GM23338 (cell line): ENCODE measurements at regions not wholly inside any gene's neighbourhood (a gene's known extent, or its start where the extent isn't known, plus 50 kb on each side); places are given as distances from the start of the nearest gene placed in this dataset.

Source experiments
- ATAC-seq: fragments of 200-7000 bp; cut with Tn5 transposase; 3 replicates; pipeline ENCODE4 v1.9.1; 2020
- DNase-seq: peaks from one replicate; pipeline ENCODE4 v3.0.0-alpha.2; 2015; ENCODE audit warnings: low spot score
- H2AFZ ChIP-seq: fragments of 200-600 bp; sonication (generic); 2 replicates; pipeline ENCODE4 v1.8.0; 2016; ENCODE audit warnings: antibody characterized with exemption, mild to moderate bottlenecking, moderate library complexity
- H3F3A ChIP-seq: fragments of 200-600 bp; sonication (generic); replicated peaks from 2 replicates; pipeline ENCODE4 v1.8.0; 2017; ENCODE audit warnings: antibody characterized with exemption, mixed run types, low read depth
- H3K27ac ChIP-seq: fragments of 200-600 bp; sonication (generic); 2 replicates; pipeline ENCODE4 v1.6.1; 2016; ENCODE audit warnings: low read depth
- H3K27me3 ChIP-seq: fragments of 200-600 bp; sonication (generic); 2 replicates; pipeline ENCODE4 v1.8.0; 2016; ENCODE audit warnings: mild to moderate bottlenecking, mixed run types, moderate library complexity; ENCODE audit not compliant: insufficient read depth
- H3K36me3 ChIP-seq: fragments of 200-600 bp; sonication (generic); 2 replicates; pipeline ENCODE4 v1.8.0; 2016; ENCODE audit warnings: mild to moderate bottlenecking; ENCODE audit not compliant: insufficient read depth
- H3K4me1 ChIP-seq: fragments of 200-600 bp; sonication (generic); 2 replicates; pipeline ENCODE4 v1.8.0; 2016; ENCODE audit warnings: mild to moderate bottlenecking, moderate library complexity; ENCODE audit not compliant: insufficient read depth
- H3K4me2 ChIP-seq: fragments of 200-600 bp; sonication (generic); 2 replicates; pipeline ENCODE4 v1.7.1; 2017; ENCODE audit warnings: mixed run types
- H3K4me3 ChIP-seq: fragments of 200-600 bp; sonication (generic); 2 replicates; pipeline ENCODE4 v1.6.1; 2016; ENCODE audit warnings: mixed run types
- H3K79me2 ChIP-seq: fragments of 200-600 bp; sonication (generic); replicated peaks from 2 replicates; pipeline ENCODE4 v1.8.0; 2017; ENCODE audit warnings: mild to moderate bottlenecking; ENCODE audit not compliant: insufficient read depth
- H3K9me2 ChIP-seq: fragments of 200-600 bp; sonication (generic); 2 replicates; pipeline ENCODE4 v1.8.0; 2017; ENCODE audit not compliant: insufficient read depth
- H4K20me1 ChIP-seq: fragments of 200-600 bp; sonication (generic); replicated peaks from 2 replicates; pipeline ENCODE4 v1.8.0; 2017; ENCODE audit warnings: mild to moderate bottlenecking; ENCODE audit not compliant: insufficient read depth
- H3K27ac Mint-ChIP-seq: 2 replicates; pipeline ENCODE4 v1.8.0; 2020; ENCODE audit warnings: inconsistent platforms, mild to moderate bottlenecking, moderate library complexity, mixed read lengths
- H3K27me3 Mint-ChIP-seq: 3 replicates; pipeline ENCODE4 v1.8.0; 2022; ENCODE audit warnings: low read depth, mild to moderate bottlenecking, moderate library complexity, mixed read lengths, inconsistent platforms; ENCODE audit not compliant: insufficient read depth, poor library complexity
- H3K36me3 Mint-ChIP-seq: 3 replicates; pipeline ENCODE4 v1.8.0; 2021; ENCODE audit warnings: low read depth, mild to moderate bottlenecking, inconsistent platforms, moderate library complexity, mixed read lengths
- H3K4me1 Mint-ChIP-seq: 3 replicates; pipeline ENCODE4 v1.8.0; 2020; ENCODE audit warnings: mild to moderate bottlenecking, inconsistent platforms, mixed read lengths
- H3K4me3 Mint-ChIP-seq: 3 replicates; pipeline ENCODE4 v1.8.0; 2021; ENCODE audit warnings: moderate library complexity, mild to moderate bottlenecking, inconsistent platforms, mixed read lengths
- H3K9me3 Mint-ChIP-seq: 3 replicates; pipeline ENCODE4 v1.8.0; 2020; ENCODE audit warnings: moderate library complexity, mild to moderate bottlenecking, inconsistent platforms, mixed read lengths
- CREB1 ChIP-seq: fragments of 250-450 bp; sonication (Bioruptor Pico); IDR thresholded peaks from 2 replicates; pipeline ENCODE4 v1.5.0; 2020; ENCODE audit warnings: low read depth, mild to moderate bottlenecking, moderate library complexity
- CTCF ChIP-seq, 2 experiments: fragments of 200-600 bp in 1 of 2; sonication (generic) in 1 of 2; conservative IDR thresholded peaks; 2 replicates each; pipeline versions ENCODE4 v1.5.1 to v1.6.1; 2016 to 2017; ENCODE audit warnings: antibody characterized with exemption in 2 of 2, low read depth in 2 of 2, mild to moderate bottlenecking in 2 of 2, moderate library complexity in 1 of 2
- ETS1 ChIP-seq: IDR thresholded peaks from 2 replicates; pipeline ENCODE4 v1.6.1; 2016; ENCODE audit warnings: antibody characterized with exemption
- EZH2 ChIP-seq: fragments of 200-600 bp; sonication (generic); IDR thresholded peaks from one replicate; pipeline ENCODE4 v1.8.0; 2017; ENCODE audit warnings: antibody characterized with exemption, mild to moderate bottlenecking, low read depth; ENCODE audit not compliant: unreplicated experiment
- EZH2phosphoT487 ChIP-seq: fragments of 200-600 bp; sonication (generic); IDR thresholded peaks from one replicate; pipeline ENCODE4 v1.8.1; 2018; ENCODE audit warnings: antibody characterized with exemption; ENCODE audit not compliant: unreplicated experiment
- JUNB ChIP-seq: IDR thresholded peaks from one replicate; pipeline ENCODE4 v1.6.1; 2016; ENCODE audit warnings: antibody characterized with exemption; ENCODE audit not compliant: unreplicated experiment
- NANOG ChIP-seq: IDR thresholded peaks from 2 replicates; pipeline ENCODE4 v1.6.1; 2016; ENCODE audit warnings: antibody characterized with exemption, borderline replicate concordance
- REST ChIP-seq: IDR thresholded peaks from one replicate; pipeline ENCODE4 v1.6.1; 2018; ENCODE audit warnings: antibody characterized with exemption; ENCODE audit not compliant: unreplicated experiment
- ZNF114 ChIP-seq: fragments of 250-450 bp; sonication (Bioruptor Pico); IDR thresholded peaks from 2 replicates; pipeline ENCODE4 v1.5.0; 2020; ENCODE audit warnings: mild to moderate bottlenecking, moderate library complexity
- ZNF331 ChIP-seq: fragments of 250-450 bp; sonication (Bioruptor Pico); IDR thresholded peaks from 2 replicates; pipeline ENCODE4 v1.5.0; 2020; ENCODE audit warnings: low read depth, mild to moderate bottlenecking, moderate library complexity

- TF ChIP-seq CTCF (conservative IDR thresholded peaks at IDR 0.05; ENCODE audit: low read depth in 2 of 2) (no peak), REST (no peak), JUNB (no peak), ZNF114 (CRISPR knock-in tag) (no peak), NANOG (no peak), EZH2phosphoT487 (no peak), ZNF331 (CRISPR knock-in tag) (no peak), CREB1 (no peak), EZH2 (no peak)
These were observed 346.8 kb upstream of the FAM174A start (continued) for GRCh38 chr5:100188339-100188738.

- no peak overlapping the region for H3K27ac ChIP-seq
- no peak overlapping the region for H2AFZ ChIP-seq
- no peak overlapping the region for H3K4me2 ChIP-seq
- peaks cover 4% of the 10 kb centered on the region; the same call in 1 of the 2 replicates for H3K4me1 ChIP-seq
- ATAC-seq: peak; percentile 30; the same call in 2 of the 3 replicates
- H3K27me3 ChIP-seq: no peaks in the 10 kb centered on the region
- H4K20me1 ChIP-seq: no peaks in the 10 kb centered on the region
- Mint-ChIP-seq H3K4me3 (no peak overlapping the region), H3K4me1 (peaks cover 8% of the 10 kb centered on the region), H3K27ac (peak overlapping the region; percentile 5; the same call in 1 of the 2 replicates), H3K36me3 (no peaks in the 10 kb centered on the region), H3K27me3 (no peaks in the 10 kb centered on the region), H3K9me3 (no peaks in the 10 kb centered on the region)
- H3K9me2 ChIP-seq: no peaks in the 10 kb centered on the region
- H3F3A ChIP-seq: no peaks in the 10 kb centered on the region
- peak; percentile 7 for DNase-seq
- H3K36me3 ChIP-seq: no peaks in the 10 kb centered on the region
- no peak overlapping the region for H3K4me3 ChIP-seq
- H3K79me2 ChIP-seq: no peaks in the 10 kb centered on the region
- no peak for TF ChIP-seq ETS1
- TF ChIP-seq CTCF (conservative IDR thresholded peaks at IDR 0.05; ENCODE audit: low read depth in 2 of 2): no peak
- no peak for TF ChIP-seq REST
- no peak for TF ChIP-seq NANOG
- no peak for TF ChIP-seq EZH2
These were observed 349.0 kb upstream of the FAM174A start for GRCh38 chr5:100186181-100186580.
